ENCODE measurements at regions not wholly inside any gene's neighbourhood (a gene's known extent, or its start where the extent isn't known, plus 50 kb on each side); places are given as distances from the start of the nearest gene placed in this dataset.

DNA sequence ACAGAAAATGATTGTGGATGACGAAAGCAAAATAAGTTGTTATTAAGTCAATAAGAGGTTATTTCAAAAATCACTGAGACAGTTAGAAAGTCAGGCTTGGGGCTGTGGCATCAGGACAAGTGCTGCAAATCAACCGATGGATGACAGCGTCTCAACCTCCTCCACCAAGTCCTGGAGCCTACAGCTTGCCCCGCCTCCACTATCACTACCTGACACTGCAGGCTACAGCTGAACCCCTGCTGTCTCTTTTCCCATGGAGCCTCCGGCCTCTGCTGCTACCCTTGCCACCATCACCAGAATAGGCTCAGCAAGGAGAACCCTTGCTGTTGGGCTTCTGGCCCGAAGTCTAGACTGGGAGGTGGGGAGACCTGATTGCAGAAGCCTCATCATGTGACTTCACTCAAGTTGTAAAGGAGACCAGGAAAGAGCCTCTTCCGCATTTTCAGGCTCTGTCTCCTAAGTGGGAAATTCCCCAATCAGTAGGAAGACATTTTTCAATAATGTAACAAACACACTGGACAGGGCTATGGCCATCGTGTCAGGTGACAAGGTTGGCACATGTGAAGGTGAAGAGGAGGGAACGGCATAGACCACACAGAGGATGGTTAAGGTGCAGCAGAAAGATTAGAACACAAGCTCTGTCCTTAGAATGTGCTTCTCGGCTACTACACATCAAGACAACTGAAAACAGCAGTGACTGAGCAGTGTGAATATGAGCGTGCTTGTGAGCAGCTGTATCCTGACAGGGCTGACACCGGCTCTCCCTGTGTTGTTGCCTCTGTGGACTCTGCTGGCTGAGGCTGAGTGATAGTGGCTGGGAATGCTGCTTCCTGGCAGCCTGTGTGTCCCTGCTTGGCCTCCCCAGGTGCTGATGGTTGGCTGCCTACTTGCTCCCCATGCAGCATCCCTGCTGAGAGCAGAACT lies 660.7 kb downstream of the PTPRU start:
- no peaks in the 10 kb centered on the region for H3K9me3 ChIP-seq (ENCODE audit: low read length)
- no peak overlapping the region for H2AFZ ChIP-seq (ENCODE audit: low read depth, low read length)
- no peak overlapping the region for H3K4me3 ChIP-seq (ENCODE audit: low read length)
- H3K36me3 ChIP-seq (ENCODE audit: insufficient read depth, low read length): no peaks in the 10 kb centered on the region
- H3K79me2 ChIP-seq (replicated peaks; ENCODE audit: insufficient read depth, low read length): no peaks in the 10 kb centered on the region
- no peak for TF ChIP-seq EZH2 (IDR thresholded peaks at IDR 0.05; ENCODE audit: borderline replicate concordance, insufficient read depth, low read length, poor library complexity, severe bottlenecking)
- TF ChIP-seq MXI1 (conservative IDR thresholded peaks at IDR 0.05; ENCODE audit: poor library complexity, severe bottlenecking): no peak
- TF ChIP-seq EP300 (conservative IDR thresholded peaks at IDR 0.05; ENCODE audit: poor library complexity, severe bottlenecking): no peak
- TF ChIP-seq RAD21 (conservative IDR thresholded peaks at IDR 0.05): no peak
- TF ChIP-seq, protein P1, sequence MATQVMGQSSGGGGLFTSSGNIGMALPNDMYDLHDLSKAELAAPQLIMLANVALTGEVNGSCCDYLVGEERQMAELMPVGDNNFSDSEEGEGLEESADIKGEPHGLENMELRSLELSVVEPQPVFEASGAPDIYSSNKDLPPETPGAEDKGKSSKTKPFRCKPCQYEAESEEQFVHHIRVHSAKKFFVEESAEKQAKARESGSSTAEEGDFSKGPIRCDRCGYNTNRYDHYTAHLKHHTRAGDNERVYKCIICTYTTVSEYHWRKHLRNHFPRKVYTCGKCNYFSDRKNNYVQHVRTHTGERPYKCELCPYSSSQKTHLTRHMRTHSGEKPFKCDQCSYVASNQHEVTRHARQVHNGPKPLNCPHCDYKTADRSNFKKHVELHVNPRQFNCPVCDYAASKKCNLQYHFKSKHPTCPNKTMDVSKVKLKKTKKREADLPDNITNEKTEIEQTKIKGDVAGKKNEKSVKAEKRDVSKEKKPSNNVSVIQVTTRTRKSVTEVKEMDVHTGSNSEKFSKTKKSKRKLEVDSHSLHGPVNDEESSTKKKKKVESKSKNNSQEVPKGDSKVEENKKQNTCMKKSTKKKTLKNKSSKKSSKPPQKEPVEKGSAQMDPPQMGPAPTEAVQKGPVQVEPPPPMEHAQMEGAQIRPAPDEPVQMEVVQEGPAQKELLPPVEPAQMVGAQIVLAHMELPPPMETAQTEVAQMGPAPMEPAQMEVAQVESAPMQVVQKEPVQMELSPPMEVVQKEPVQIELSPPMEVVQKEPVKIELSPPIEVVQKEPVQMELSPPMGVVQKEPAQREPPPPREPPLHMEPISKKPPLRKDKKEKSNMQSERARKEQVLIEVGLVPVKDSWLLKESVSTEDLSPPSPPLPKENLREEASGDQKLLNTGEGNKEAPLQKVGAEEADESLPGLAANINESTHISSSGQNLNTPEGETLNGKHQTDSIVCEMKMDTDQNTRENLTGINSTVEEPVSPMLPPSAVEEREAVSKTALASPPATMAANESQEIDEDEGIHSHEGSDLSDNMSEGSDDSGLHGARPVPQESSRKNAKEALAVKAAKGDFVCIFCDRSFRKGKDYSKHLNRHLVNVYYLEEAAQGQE (IDR thresholded peaks at IDR 0.05; ENCODE audit: borderline replicate concordance): no peak
- TF ChIP-seq, protein P2, sequence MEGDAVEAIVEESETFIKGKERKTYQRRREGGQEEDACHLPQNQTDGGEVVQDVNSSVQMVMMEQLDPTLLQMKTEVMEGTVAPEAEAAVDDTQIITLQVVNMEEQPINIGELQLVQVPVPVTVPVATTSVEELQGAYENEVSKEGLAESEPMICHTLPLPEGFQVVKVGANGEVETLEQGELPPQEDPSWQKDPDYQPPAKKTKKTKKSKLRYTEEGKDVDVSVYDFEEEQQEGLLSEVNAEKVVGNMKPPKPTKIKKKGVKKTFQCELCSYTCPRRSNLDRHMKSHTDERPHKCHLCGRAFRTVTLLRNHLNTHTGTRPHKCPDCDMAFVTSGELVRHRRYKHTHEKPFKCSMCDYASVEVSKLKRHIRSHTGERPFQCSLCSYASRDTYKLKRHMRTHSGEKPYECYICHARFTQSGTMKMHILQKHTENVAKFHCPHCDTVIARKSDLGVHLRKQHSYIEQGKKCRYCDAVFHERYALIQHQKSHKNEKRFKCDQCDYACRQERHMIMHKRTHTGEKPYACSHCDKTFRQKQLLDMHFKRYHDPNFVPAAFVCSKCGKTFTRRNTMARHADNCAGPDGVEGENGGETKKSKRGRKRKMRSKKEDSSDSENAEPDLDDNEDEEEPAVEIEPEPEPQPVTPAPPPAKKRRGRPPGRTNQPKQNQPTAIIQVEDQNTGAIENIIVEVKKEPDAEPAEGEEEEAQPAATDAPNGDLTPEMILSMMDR (IDR thresholded peaks at IDR 0.05; ENCODE audit: poor library complexity, severe bottlenecking): no peak
- TF ChIP-seq SMC3 (conservative IDR thresholded peaks at IDR 0.05; ENCODE audit: poor library complexity): no peak
- no peak for TF ChIP-seq POLR2AphosphoS5 (IDR thresholded peaks at IDR 0.05)
- TF ChIP-seq TAF1 (IDR thresholded peaks at IDR 0.05; ENCODE audit: low read depth): no peak
- H4K20me1 ChIP-seq (ENCODE audit: insufficient read depth): no peaks in the 10 kb centered on the region
- H3K9me2 ChIP-seq (ENCODE audit: insufficient read depth, low read length): no peaks in the 10 kb centered on the region
- H3K4me2 ChIP-seq (ENCODE audit: low read length): no peak overlapping the region
- H3K9ac ChIP-seq (ENCODE audit: low read length): no peak overlapping the region
- no peak overlapping the region for H3K27ac ChIP-seq (ENCODE audit: low read length)
- H3K27me3 ChIP-seq (ENCODE audit: insufficient read depth, low read depth, low read length): no peaks in the 10 kb centered on the region
- no peaks in the 10 kb centered on the region for H3F3A ChIP-seq (ENCODE audit: insufficient read depth, low read length, poor library complexity, severe bottlenecking)

DNA sequence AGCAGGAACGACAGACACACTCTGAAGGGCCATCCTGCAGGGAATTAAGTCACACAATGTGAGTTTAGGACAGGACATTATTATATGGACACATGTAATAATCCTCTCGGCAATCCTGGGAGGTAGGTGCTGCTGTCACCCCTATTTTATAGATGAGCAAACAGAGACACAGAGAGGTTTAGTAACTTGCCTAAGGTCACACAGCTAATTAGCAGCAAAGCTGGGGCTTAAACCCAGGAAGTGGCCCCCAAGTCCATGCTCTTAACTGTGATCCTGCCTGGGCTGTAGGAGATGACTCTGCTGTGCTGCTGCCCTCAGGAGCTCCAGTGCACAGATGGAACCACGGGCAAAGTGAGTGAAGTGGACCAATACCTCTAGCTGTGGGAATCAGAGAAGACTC lies 660.0 kb downstream of the PTPRU start:
- TF ChIP-seq, protein P1 (IDR thresholded peaks at IDR 0.05; ENCODE audit: borderline replicate concordance): no peak
- TF ChIP-seq TAF1 (IDR thresholded peaks at IDR 0.05; ENCODE audit: low read depth): no peak
- no peak for TF ChIP-seq RAD21 (conservative IDR thresholded peaks at IDR 0.05)
- TF ChIP-seq, protein P2 (IDR thresholded peaks at IDR 0.05; ENCODE audit: poor library complexity, severe bottlenecking): no peak
- no peak for TF ChIP-seq POLR2AphosphoS5 (IDR thresholded peaks at IDR 0.05)
- no peak for TF ChIP-seq SMC3 (conservative IDR thresholded peaks at IDR 0.05; ENCODE audit: poor library complexity)
- TF ChIP-seq EZH2 (IDR thresholded peaks at IDR 0.05; ENCODE audit: borderline replicate concordance, insufficient read depth, low read length, poor library complexity, severe bottlenecking): no peak
- TF ChIP-seq EP300 (conservative IDR thresholded peaks at IDR 0.05; ENCODE audit: poor library complexity, severe bottlenecking): no peak
- TF ChIP-seq MXI1 (conservative IDR thresholded peaks at IDR 0.05; ENCODE audit: poor library complexity, severe bottlenecking): no peak
- Histone ChIP-seq H3K9ac (ENCODE audit: low read length) (no peak overlapping the region), H3K36me3 (ENCODE audit: insufficient read depth, low read length) (no peaks in the 10 kb centered on the region), H2AFZ (ENCODE audit: low read depth, low read length) (no peak overlapping the region), H3F3A (ENCODE audit: insufficient read depth, low read length, poor library complexity, severe bottlenecking) (no peaks in the 10 kb centered on the region), H3K9me2 (ENCODE audit: insufficient read depth, low read length) (no peaks in the 10 kb centered on the region), H3K79me2 (replicated peaks; ENCODE audit: insufficient read depth, low read length) (no peaks in the 10 kb centered on the region), H3K4me2 (ENCODE audit: low read length) (no peak overlapping the region), H3K4me3 (ENCODE audit: low read length) (no peak overlapping the region), H3K27me3 (ENCODE audit: insufficient read depth, low read depth, low read length) (no peaks in the 10 kb centered on the region), H3K9me3 (ENCODE audit: low read length) (no peaks in the 10 kb centered on the region), H3K27ac (ENCODE audit: low read length) (no peak overlapping the region), H4K20me1 (ENCODE audit: insufficient read depth) (no peaks in the 10 kb centered on the region)

Measured in neural cell (in vitro differentiated cells).